ENCODE measurements at regions not wholly inside any gene's neighbourhood (a gene's known extent, or its start where the extent isn't known, plus 50 kb on each side); places are given as distances from the start of the nearest gene placed in this dataset.

DNA sequence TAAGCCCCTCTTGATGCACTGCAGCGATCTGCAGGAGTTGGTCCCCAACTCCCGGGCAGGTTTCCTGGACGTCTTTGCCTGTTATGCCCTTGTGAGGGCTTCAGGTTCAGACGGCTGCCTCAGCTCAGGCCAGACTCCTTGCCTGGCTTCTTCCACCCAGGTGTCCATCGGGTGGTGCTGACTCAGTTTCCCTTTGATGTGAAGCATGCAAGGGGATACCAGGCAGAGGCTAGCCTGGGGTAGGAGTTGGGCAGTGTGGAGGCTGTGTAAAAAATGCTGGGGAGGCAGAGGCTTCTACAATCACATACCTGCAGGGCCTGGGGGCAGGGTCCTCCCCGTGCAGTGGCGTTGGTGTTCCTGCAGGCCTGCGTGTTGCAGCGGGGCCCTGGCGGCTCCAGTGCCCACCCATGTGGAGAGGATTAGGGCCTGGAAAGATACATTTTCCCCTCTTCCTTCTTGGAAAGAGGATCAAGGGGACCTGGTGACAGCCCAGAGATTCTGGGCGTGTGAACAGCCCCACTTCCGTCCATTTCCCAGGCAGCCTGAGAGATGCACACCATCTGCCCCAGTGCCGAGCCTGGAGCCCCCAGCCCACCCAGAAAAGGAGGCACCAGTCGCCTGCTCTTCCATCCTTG, 338.3 kb downstream of the DYSF start:
- no peak for DNase-seq (ENCODE audit: low spot score)

DNA sequence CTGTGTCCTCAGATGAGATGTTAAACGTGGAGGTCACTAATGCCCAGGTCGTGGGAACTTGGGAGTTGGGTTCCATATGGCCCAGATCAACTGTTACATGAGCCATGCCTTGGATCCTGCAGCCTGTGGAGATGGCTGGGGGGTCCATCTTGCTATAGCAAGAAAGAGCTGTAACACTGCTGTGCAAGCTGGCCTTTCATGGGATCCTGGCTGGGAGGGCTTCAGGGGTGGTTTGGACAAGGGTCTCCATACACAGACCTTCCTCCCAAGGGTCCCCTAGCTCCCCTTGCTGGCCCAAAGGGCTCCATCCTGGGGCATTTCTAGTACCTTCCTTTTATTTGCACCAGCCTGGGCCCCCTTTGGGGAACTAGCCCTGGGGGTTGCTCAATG, 337.7 kb downstream of the DYSF start:
- no peak for DNase-seq (ENCODE audit: low spot score)

DNA sequence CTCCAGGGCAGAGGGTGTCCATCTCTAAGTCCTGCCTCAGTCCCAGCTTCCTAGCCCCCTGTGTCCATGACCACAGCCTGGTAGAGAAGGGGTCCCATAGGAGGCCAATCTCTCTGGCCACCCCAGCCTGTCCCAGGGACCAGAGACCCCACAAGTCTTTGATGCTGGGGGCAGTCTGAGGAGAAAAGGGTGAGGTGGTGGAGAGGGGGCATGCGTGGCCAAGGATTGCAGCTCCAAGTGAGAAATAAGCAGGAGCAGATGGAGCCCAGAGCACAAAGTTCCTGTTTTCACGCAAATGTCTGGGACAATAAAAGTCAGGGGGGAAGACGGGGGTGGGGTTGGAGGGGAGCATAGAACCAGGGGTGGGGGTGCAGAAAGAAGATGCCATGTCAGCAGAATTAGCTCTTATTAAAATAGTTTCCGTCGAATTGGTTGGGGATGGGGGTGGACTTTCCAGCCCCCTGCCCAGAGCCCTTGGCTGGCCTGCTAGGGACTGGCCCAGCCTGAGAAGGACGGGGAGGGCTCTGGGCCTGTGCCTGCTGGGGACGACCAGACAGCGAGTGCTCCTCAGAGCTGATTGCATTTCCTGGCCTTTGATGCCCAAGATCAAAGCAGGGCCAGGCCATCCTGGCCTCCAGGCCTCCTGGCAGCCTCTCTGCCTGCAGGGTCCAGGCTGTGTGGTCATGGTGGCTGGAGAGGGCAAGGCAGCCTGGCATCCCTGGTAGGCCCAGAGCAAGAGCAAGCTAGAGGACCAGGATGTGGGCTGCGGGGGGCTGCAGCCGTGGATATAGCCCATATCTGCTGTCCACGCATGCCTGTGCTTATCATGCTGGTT, 337.1 kb downstream of the DYSF start:
- DNase-seq (ENCODE audit: low spot score) = no peak

DNA sequence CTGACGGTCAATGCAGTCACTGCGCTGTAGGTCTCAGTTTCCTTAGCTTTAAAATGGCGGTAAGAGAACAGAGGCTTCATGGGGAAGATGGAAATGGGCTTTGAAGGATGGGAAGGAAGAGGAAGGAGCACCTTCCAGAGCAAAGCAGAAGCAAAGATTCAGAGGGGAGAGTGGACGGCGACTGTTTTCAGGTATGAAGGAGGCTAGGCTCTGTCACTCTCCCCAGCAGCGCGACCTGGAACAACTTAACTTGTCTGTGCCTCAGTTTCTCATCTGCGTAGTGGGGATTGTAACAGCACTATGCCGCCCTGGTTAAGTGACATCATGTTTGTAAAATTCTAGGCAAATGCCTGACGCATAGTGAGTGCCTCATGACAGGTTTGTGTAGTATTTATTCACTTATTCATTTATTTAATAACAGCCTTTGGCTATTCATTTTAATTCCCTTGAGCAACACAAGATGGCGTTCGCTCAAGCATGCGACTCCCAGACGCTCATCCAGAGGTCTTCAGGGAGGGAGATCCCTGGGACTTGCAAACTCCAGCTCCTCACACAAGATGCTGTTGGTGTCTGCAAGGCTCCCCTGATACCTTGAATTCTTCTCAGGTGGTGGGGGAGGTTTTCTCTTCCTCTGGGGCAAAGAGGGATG, 336.3 kb downstream of the DYSF start:
- DNase-seq (ENCODE audit: low spot score) = no peak

DNA sequence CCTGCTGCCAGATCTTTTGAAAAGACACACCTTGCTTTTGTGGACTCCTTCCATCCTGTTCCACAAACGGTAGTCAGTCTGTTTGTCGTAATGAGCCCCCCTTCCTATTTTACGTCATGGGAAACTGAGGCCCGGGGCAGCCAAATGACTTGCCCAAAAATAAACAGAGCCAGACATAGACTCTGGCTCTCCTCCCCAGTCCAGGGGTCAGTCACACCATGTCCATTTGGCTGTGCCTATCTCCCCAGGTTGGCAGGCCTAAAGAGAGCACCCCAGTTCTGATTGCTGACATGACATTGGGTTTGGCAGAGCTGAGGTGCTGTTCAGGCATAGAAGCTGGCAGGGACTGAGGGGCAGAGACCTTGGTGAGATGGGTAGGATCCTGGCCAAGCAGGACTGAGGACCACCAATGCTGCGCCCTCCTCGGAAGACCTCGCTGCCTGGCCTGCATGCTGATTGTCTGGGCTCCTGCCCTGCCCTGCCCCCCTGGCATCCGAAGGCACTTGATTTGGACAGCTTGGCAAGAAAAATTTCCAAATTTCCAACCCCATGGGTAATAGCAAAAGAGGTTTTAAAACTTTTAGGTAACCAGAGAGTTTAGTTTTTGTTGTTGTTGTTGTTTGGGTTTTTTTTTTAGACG, 335.4 kb downstream of the DYSF start:
- DNase-seq (ENCODE audit: low spot score) = no peak

DNA sequence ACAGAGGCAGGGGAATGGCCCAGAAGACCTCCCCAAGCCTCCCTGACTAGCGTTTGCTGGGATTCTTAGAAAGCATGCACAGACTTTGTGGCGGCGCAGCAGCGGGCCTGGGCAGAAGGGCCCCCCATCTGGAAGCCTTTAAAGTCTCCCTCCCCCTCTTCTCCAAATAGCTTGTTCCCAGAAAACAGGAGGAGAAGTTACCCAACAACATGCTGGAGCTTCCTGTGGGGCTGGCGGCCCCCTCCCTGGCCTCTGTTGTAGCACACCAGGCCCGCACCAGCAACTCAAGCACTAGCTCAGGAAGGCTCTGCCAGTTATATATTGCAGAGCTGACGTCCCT, 334.8 kb downstream of the DYSF start:
- no peak for DNase-seq (ENCODE audit: low spot score)

DNA sequence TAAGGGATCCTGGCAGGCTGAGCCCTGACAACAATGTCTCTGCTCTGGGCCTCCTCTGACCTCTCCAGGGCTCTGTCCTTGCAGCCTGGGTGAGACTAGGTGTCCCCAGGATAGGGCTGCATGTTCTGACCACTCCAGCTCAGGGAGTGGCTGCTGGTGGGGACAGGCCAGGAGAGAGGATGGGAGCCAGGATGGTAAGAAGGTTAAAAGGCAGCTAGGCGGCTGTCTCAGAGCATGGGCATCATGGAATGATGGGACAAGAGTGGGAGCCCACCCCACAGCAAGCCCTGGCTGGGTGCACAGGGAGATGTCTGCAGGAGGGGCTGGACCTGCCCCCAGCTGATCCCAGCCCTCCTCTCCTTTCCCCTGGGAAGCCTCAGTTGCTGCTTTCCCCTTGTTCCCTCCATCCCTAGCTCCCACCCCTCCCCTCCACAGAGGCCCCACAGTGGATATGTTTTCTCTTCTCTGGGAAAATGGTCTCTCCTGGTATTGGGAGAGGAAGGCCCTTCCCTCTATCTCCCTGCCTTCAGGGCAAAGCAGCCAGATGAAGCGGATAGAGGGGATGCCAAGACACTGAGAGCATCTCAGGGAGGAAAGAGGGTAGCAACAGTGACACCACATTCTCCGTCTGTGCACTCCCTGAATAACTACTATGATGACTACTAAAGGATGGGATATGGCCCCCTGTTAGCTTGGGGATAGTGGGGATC, 334.3 kb downstream of the DYSF start:
- no peak for DNase-seq (ENCODE audit: low spot score)

DNA sequence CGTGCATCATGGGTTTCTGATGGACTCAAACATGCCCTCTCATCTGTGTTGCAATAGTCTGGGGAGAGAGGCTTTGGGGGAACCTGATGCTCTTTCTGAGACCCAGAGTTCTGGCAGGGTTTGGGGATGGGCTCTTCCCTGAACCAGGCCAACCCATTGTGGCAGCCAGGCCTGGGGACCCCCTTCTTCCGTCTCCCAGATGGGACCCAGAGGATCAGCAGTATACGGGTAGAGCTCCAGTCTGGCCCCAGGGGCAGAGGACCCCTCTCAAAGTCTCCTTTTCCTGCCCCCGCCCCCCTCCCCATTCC, 333.7 kb downstream of the DYSF start:
- no peak for DNase-seq (ENCODE audit: low spot score)

DNA sequence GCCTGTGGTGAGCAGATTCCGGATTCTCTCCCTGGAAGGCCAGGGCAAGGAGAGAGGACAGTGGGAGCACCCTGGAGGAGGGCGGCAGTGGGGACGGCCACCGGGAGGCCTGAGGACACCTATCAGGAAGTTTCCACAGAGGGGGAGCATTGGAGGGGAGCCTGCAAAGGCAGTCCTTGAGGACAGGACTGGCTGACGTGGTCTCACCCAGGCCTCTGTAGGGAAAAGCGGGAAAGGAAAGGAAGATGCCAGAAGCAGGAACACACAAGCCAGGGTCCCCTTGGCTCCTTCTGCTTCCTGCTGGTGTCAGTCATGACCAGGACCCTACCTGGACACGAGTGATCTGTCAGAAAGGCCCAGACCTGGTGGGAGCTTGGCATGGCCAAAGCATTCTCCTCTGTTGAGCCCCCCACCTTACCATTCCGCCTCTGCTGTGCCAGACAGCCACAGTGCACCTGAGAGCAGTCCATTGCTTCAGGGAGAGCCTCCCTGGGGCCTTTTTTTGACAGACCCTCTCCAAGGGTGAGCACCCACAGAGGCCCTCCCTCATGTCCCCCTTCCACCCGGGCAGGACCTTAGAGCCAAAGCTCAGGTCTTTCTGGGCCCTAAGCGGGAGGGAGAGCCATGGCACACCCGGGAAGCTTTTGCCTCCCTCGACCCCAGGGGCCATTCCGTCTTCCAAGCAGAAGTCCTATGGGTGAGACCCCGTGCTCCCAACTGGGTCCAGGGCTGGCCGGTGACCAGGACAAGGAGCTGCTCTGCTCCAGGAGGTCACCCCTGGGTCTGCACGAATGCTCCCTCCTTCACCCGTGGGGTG, 333.1 kb downstream of the DYSF start:
- DNase-seq (ENCODE audit: low spot score) = no peak

DNA sequence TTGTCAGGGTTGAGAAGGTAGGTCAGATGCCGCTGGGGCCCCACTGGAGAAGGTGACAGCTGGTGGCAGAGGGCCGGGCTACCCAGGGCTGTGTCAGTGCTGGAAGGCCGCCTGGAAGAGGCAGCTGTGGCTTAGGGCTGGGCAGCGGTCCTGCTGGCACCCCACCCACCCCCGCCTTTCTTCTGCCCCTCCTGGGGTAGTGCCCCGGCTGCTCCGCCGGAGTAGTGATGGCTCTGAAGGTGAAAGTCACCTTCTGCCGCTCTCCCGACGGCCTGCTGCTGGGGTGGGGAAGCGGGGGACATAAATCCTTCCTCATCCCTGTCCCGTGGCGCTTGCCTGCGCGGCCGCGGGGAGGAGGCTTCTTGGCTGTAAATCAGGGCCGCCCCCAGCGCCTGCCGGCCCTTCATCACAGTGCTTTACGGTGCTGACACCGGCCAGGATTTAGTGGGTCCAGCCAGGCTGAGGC, 332.2 kb downstream of the DYSF start:
- DNase-seq (ENCODE audit: low spot score) = no peak

DNA sequence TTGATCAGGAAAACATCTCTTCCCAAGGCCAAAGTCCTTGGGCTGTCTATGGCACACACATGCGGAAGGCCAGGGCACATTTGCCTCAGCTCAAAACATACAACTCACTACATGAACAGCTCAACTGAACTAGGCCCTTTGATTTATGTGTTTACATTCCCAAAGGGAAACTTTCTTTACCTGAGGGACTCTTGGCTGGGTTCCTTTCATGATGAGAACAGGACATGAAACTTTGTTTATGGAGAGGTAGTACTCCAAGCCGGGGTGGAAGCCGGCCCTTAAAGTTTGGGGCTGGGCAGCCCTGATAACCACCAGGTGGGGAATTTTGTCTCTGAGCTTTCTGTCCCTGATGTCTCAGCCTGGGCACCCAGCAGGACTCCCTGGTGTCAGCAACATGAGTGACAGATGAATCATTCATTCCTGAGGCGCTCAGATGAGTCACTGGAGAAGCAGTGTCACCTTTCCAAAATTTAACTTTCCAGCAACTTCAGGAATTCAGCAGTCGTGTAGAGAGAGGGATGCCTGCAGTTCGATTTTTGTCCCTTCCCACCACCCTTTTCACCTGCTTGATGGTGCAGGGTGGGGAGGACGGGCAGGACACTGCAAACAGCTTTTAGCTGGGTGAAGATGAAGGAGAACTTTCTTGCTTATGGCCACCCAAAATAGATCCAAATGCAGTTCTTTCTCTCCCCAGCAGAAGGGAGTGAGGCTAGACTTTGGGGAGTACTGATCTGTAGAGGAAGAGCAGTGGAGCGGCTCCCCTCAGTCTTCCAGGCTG, 331.6 kb downstream of the DYSF start:
- DNase-seq (ENCODE audit: low spot score) = no peak

DNA sequence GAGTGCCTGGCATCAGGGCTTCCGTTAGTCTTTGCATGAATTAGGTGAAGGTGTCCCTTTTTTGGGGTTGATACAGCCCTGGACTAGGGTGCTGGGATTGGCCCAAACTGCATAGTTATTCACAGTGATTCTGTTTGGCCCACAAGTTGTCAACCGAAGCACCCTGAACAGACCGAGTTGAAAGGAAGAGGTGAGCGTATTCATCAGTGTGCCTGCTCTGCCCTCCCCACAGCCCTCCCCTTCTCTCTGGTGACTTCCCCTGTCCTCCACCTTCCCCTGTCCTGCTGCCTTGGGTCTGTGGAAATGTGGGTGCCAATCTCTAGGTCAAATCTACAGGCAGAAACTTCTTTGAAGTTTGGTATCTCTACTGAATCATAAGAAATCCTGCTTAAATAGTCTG, 330.5 kb downstream of the DYSF start:
- DNase-seq (ENCODE audit: low spot score) = no peak

DNA sequence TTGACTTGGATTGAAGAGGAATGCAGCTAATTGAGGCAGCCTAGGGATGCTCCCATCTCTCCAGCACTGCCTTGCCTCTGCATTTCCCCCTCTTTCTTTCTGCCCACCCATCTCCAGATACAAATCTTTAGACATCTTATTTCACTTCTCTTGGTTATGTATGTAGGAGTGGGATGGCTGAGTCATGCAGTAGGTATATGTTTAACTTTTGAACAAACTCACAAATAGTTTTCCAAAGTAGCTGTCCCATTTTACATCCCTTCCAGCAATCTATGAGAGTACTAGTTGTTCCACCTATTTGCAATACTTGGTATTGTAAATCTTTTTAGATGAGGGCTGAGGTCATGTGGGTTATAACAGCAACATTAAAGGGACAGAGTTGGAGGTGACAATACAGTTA, 329.9 kb downstream of the DYSF start:
- DNase-seq (ENCODE audit: low spot score) = no peak

DNA sequence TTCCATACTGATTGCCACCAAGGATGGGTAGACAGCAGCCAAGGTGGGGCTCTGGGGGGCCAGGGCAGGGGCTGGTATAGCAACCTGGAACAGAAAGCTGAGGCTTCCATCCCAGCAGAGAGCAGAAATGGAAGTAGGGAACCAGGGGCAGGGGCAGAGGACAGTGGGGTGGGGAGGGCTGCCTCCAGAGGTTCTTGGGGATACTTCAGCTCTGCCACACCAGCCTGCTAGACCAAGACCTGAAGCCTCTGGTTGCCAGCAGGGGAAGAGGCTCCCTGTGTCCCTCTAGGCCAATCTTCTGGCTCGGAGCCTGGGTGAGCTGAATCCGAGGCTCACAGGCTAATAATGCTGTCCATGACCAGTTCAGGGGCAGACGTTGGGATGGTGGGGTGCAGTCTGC, 329.0 kb downstream of the DYSF start:
- no peak for DNase-seq (ENCODE audit: low spot score)

DNA sequence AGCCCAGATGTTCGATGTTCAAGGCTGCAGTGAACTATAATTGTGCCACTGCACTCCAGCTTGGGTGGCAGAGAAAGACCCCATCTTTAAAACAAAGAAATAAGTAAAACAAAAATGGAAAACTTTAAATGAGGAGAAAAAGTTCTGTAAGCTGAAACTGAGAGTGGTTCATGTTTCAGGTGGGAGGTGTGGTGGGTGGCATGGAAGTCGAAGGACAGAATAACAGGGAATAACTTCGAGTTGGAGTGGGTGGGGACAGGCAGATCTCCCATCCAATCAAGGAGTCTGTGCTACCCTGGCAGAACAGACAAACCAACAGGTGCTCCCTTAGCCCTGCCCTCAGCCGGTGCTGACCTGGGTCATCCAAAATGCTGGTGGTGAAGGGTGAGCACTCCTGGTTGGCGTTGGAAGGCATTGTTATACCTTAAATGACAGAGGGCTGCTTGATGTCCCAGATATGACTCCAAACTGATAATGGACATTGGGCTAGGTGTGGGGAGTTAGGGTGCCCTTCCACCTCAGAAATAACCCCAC, 328.4 kb downstream of the DYSF start:
- no peak for DNase-seq (ENCODE audit: low spot score)

DNA sequence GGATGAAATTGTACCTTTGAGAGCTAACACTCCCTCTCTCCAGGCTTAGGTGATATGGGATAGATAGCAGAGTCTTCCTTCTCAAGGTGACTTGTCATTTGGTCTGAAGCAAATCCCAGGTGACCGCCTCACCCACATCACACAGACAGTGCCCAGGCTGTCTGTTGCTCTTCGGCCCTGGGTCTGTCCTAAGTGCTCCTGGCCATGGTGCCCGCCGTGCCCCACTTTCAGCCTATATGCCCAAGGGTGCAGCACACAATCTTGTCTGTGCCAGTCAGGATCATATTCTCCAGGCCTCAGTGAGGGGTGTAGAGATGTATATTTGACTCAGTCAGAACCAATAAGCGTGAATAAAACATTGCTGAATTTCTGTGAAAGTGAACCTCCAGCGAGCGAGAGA, 326.8 kb downstream of the DYSF start:
- no peak for DNase-seq (ENCODE audit: low spot score)

DNA sequence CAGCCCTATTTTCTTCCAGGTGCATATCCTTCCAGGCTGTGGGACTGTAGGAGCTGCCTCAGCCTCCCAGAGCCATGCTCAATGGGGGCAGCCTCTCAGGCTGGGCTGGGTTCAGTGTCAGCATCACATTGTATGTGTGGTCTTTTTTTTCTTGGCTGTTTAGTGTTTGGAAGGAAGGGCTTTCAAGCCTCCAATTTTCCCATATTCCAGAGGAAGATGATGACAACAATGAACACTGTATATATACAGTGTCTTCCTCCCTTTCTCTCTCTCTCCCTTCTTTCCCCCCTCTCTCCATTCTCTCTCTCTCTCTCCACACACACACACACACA, 326.4 kb downstream of the DYSF start:
- no peak for DNase-seq (ENCODE audit: low spot score)

DNA sequence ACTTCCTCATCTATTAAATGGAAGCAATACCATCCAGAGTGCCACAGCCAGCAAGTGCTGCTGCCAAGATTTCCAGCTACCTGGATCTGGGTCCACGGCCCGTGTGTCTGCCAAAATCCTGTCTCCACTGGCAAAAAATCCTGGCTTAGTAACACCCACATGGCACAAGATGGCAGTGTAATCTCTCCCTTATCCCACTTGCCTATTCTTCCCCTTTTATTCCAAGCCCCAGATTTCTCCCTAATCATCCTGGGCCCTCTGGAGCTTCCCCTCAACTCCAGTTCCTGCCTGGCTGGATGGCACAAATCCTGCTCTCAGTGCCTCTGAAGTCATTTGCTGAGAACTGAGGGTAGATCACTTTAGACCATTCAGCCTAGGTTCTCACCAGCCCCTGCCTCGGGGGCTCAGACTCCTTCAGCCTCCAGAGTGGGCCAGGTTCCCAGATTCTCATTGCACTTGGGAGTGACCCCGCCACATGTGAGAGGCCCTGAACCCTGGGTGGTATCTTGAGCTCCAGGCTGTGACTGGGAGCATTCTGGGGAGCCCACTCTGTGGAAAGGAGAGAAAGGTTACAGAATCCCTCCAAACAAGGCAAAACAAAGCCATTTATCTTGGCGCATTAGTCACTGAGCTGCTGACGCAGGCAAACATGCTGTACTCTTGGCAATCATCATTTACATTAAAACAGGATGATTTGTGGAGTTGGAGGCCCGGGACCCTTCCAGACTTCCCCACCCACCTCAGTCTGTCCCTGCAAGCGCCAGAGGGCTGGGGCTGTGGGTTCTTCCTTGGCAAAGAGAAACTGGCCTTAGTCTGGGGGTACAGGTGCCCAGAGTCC, 325.8 kb downstream of the DYSF start:
- DNase-seq (ENCODE audit: low spot score) = no peak

DNA sequence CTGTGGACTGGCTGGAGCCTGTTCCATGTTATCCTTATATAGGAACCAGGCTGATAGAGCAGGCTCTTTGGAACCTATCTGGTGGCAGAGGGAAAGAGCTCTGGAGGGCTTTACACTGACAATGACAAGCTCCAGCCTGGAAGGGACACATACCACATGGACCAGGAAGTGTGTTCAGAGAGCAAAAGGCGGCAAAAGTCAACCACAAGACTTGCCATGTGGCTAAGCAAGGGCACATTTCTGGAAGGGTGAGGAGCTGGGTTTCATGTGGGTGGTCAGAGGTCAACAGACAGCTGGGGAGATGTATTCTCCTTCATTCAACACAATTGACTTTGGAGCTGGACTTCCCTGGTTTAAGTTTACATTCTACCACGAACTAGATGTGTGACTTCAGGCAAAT, 325.2 kb downstream of the DYSF start:
- no peak for DNase-seq (ENCODE audit: low spot score)

DNA sequence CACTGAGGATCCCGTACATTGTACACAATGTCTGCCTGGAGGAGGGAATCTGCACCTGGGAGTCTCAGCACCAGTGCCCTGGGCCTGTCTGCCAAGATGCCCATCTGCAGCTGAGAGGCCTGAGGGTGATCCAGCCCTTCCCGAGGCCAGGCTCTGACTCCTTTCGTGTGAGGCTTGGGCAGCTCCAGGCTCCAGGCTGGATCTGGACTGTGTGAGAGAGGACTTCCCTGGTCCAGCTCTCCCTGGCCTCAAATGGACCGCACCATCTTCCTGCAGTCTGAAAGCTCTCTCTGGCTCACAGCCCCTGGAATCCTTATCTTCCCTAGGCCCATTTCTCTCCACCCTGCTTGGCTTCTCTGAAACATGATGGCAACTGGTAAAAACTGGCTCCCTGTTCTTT, 324.6 kb downstream of the DYSF start:
- DNase-seq (ENCODE audit: low spot score) = no peak
